OCI-LY7 (cell line): ENCODE measurements at regions not wholly inside any gene's neighbourhood (a gene's known extent, or its start where the extent isn't known, plus 50 kb on each side); places are given as distances from the start of the nearest gene placed in this dataset.

ENCODE experiments used
- EZH2phosphoT487 ChIP-seq: fragments of 200-600 bp; sonication (generic); IDR thresholded peaks from 2 replicates; pipeline ENCODE4 v1.6.1; 2018; ENCODE audit warnings: low read depth, borderline replicate concordance, mild to moderate bottlenecking, mixed run types, antibody characterized with exemption, low read length, moderate library complexity, mixed read lengths
- TF ChIP-seq, protein P1 (sequence below): fragments of 200-600 bp; sonication (generic); conservative IDR thresholded peaks from 2 replicates; pipeline ENCODE4 v1.5.1; 2014; ENCODE audit warnings: mild to moderate bottlenecking, antibody characterized with exemption, low read length, moderate library complexity, mixed read lengths

DNA sequence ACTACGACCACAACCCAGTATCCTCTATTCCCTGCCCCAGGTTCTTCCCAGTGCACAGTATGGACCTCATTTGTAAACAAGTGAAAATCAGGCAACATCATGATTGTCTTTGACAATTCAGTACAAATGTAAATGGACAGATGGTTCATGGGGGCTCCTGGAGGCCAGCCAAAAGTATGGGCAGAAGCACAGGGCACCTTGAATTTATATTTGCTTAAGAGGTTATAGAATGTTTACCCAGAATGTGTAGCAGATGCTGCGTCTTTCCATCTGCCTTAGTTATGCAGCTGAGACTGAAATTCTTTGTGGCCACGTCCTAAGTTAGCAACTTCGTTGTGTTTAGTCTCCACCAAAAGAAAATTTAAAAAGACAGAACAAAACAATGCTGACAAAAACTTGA is 559.6 kb upstream of the NRSN1 start:
- TF ChIP-seq, protein P1, sequence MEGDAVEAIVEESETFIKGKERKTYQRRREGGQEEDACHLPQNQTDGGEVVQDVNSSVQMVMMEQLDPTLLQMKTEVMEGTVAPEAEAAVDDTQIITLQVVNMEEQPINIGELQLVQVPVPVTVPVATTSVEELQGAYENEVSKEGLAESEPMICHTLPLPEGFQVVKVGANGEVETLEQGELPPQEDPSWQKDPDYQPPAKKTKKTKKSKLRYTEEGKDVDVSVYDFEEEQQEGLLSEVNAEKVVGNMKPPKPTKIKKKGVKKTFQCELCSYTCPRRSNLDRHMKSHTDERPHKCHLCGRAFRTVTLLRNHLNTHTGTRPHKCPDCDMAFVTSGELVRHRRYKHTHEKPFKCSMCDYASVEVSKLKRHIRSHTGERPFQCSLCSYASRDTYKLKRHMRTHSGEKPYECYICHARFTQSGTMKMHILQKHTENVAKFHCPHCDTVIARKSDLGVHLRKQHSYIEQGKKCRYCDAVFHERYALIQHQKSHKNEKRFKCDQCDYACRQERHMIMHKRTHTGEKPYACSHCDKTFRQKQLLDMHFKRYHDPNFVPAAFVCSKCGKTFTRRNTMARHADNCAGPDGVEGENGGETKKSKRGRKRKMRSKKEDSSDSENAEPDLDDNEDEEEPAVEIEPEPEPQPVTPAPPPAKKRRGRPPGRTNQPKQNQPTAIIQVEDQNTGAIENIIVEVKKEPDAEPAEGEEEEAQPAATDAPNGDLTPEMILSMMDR, result no peak
- TF ChIP-seq EZH2phosphoT487, result no peak
